ENCODE measurements at regions not wholly inside any gene's neighbourhood (a gene's known extent, or its start where the extent isn't known, plus 50 kb on each side); places are given as distances from the start of the nearest gene placed in this dataset.

DNA sequence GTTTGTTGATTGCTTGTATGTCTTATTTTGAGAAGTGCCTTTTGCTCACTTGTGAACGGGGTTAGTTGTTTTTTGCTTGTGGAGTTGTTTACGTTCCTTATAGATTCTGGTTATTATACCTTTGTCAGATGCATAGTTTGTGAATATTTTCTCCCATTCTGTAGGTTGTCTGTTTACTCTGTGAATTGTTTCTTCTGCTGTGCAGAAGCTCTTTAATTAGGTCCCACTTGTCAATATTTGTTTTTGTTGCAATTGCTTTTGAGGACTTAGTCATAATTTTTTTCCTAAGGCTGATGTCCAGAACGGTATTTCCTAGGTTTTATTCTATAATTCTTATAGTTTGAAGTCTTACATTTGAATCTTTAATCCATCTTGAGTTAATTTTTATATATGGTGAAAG is 285.3 kb upstream of the GADL1 start:
- Histone ChIP-seq H3K4me1 (ENCODE audit: control insufficient read depth in 1 of 2, insufficient read depth in 2 of 2, low read length in 2 of 2) (no peaks in the 10 kb centered on the region), H4K20me1 (ENCODE audit: insufficient read depth) (no peaks in the 10 kb centered on the region), H2AFZ (ENCODE audit: low read depth, low read length, poor library complexity, severe bottlenecking) (no peak overlapping the region), H3K36me3 (ENCODE audit: control insufficient read depth in 1 of 2, insufficient read depth in 2 of 2, low read length in 2 of 2) (no peaks in the 10 kb centered on the region), H3K9me3 (ENCODE audit: control insufficient read depth in 1 of 2, insufficient read depth in 1 of 2, low read depth in 1 of 2, low read length in 2 of 2) (no peaks in the 10 kb centered on the region), H3K79me2 (ENCODE audit: insufficient read depth, low read length) (no peaks in the 10 kb centered on the region), H3K27me3 (ENCODE audit: insufficient read depth, low read length) (no peaks in the 10 kb centered on the region), H3K4me3 (replicated peaks in 1 of 2; ENCODE audit: low read depth in 1 of 2, low read length in 2 of 2) (no peak overlapping the region), H3K9me2 (ENCODE audit: insufficient read depth) (no peaks in the 10 kb centered on the region), H3K4me2 (ENCODE audit: low read length) (no peak overlapping the region), H3K27ac (ENCODE audit: low read depth, low read length) (no peak overlapping the region), H3K9ac (ENCODE audit: low read length) (no peak overlapping the region)
- no peak for DNase-seq (ENCODE audit: low read depth, low spot score)
- ChIA-PET RAD21 (ENCODE audit: low non-redundant PET in 1 of 2, low total read pairs in 2 of 2, uncharacterized antibody in 2 of 2, unreplicated experiment in 2 of 2) (no interaction called here), CTCF (no interaction called here), POLR2A (no interaction called here)
- no peak for TF ChIP-seq CBX3 (IDR thresholded peaks at IDR 0.05; ENCODE audit: low read depth)
- TF ChIP-seq EGR1 (IDR thresholded peaks at IDR 0.05; ENCODE audit: low read depth) = no peak
- TF ChIP-seq YY1 (IDR thresholded peaks at IDR 0.05; ENCODE audit: extremely low read depth, insufficient replicate concordance, low read depth, low read length) = no peak
- no peak for TF ChIP-seq POLR2AphosphoS5 (IDR thresholded peaks at IDR 0.05; ENCODE audit: low read depth, low read length)
- no peak for TF ChIP-seq SRF (IDR thresholded peaks at IDR 0.05; ENCODE audit: low read depth)
- TF ChIP-seq ELF1 (IDR thresholded peaks at IDR 0.05; ENCODE audit: borderline replicate concordance, low read depth) = no peak
- TF ChIP-seq CTCF (IDR thresholded peaks at IDR 0.05 in 2 of 3, conservative IDR thresholded peaks at IDR 0.05 in 1 of 3; ENCODE audit: borderline replicate concordance in 1 of 3, insufficient read depth in 1 of 3, low read depth in 2 of 3, low read length in 2 of 3) = no peak
- intact Hi-C loops (cut with micrococcal nuclease) = no loop called here
- ATAC-seq = no peak
- BruUV-seq (replicated peaks) = no TSS peak

DNA sequence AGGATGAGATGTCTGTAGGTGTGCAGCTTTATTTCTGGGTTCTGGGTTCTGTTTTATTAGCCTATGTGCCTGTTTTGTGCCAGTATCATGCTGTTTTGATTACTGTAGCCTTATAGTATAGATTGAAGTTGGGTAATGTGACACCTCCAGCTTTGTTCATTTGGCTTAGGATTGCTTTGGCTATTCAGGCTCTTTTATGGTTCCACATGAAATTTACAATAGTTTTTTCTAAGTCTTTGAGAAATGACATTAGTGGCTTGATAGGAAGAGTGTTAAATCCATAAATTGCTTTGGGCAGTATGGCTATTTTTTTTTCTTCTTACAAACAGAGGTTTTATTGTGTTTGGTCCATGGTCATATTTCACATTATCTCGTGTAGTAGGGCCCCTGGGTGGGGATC is 285.8 kb upstream of the GADL1 start:
- ChIA-PET CTCF (no interaction called here), RAD21 (ENCODE audit: low non-redundant PET in 1 of 2, low total read pairs in 2 of 2, uncharacterized antibody in 2 of 2, unreplicated experiment in 2 of 2) (no interaction called here), POLR2A (no interaction called here)
- no peaks in the 10 kb centered on the region for H3K27me3 ChIP-seq (ENCODE audit: insufficient read depth, low read length)
- no TSS peak for BruUV-seq (replicated peaks)
- no peaks in the 10 kb centered on the region for H3K9me2 ChIP-seq (ENCODE audit: insufficient read depth)
- no peak overlapping the region for H2AFZ ChIP-seq (ENCODE audit: low read depth, low read length, poor library complexity, severe bottlenecking)
- H3K9me3 ChIP-seq (ENCODE audit: control insufficient read depth in 1 of 2, insufficient read depth in 1 of 2, low read depth in 1 of 2, low read length in 2 of 2) = no peaks in the 10 kb centered on the region
- ATAC-seq (no peak), DNase-seq (ENCODE audit: low read depth, low spot score) (no peak)
- intact Hi-C loops (cut with micrococcal nuclease) = no loop called here
- H3K27ac ChIP-seq (ENCODE audit: low read depth, low read length) = no peak overlapping the region
- H3K9ac ChIP-seq (ENCODE audit: low read length) = no peak overlapping the region
- no peaks in the 10 kb centered on the region for H3K79me2 ChIP-seq (ENCODE audit: insufficient read depth, low read length)
- no peak overlapping the region for H3K4me2 ChIP-seq (ENCODE audit: low read length)
- H4K20me1 ChIP-seq (ENCODE audit: insufficient read depth) = no peaks in the 10 kb centered on the region
- H3K4me1 ChIP-seq (ENCODE audit: control insufficient read depth in 1 of 2, insufficient read depth in 2 of 2, low read length in 2 of 2) = no peaks in the 10 kb centered on the region
- H3K4me3 ChIP-seq (replicated peaks in 1 of 2; ENCODE audit: low read depth in 1 of 2, low read length in 2 of 2) = no peak overlapping the region
- H3K36me3 ChIP-seq (ENCODE audit: control insufficient read depth in 1 of 2, insufficient read depth in 2 of 2, low read length in 2 of 2) = no peaks in the 10 kb centered on the region
- TF ChIP-seq SP1 (IDR thresholded peaks at IDR 0.05; ENCODE audit: low read depth) (no peak), CTCF (IDR thresholded peaks at IDR 0.05 in 2 of 3, conservative IDR thresholded peaks at IDR 0.05 in 1 of 3; ENCODE audit: borderline replicate concordance in 1 of 3, insufficient read depth in 1 of 3, low read depth in 2 of 3, low read length in 2 of 3) (no peak), YY1 (IDR thresholded peaks at IDR 0.05; ENCODE audit: extremely low read depth, insufficient replicate concordance, low read depth, low read length) (no peak), CBX3 (IDR thresholded peaks at IDR 0.05; ENCODE audit: low read depth) (no peak), FOSL1 (IDR thresholded peaks at IDR 0.05; ENCODE audit: low read depth) (no peak), RAD21 (IDR thresholded peaks at IDR 0.05; ENCODE audit: low read depth) (no peak), SIN3A (IDR thresholded peaks at IDR 0.05; ENCODE audit: low read depth) (no peak), ZNF274 (IDR thresholded peaks at IDR 0.05; ENCODE audit: low read depth, low read length) (no peak), MAX (IDR thresholded peaks at IDR 0.05) (no peak), POLR2AphosphoS5 (IDR thresholded peaks at IDR 0.05; ENCODE audit: low read depth, low read length) (no peak)
- TF ChIP-seq, protein P1, sequence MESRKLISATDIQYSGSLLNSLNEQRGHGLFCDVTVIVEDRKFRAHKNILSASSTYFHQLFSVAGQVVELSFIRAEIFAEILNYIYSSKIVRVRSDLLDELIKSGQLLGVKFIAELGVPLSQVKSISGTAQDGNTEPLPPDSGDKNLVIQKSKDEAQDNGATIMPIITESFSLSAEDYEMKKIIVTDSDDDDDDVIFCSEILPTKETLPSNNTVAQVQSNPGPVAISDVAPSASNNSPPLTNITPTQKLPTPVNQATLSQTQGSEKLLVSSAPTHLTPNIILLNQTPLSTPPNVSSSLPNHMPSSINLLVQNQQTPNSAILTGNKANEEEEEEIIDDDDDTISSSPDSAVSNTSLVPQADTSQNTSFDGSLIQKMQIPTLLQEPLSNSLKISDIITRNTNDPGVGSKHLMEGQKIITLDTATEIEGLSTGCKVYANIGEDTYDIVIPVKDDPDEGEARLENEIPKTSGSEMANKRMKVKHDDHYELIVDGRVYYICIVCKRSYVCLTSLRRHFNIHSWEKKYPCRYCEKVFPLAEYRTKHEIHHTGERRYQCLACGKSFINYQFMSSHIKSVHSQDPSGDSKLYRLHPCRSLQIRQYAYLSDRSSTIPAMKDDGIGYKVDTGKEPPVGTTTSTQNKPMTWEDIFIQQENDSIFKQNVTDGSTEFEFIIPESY (IDR thresholded peaks at IDR 0.05; ENCODE audit: extremely low read depth, insufficient replicate concordance, low read length) = no peak

All from HCT116 (cell line).